Fibroblast of mammary gland (primary cell): ENCODE measurements at regions not wholly inside any gene's neighbourhood (a gene's known extent, or its start where the extent isn't known, plus 50 kb on each side); places are given as distances from the start of the nearest gene placed in this dataset.

ENCODE experiments used
- DNase-seq: peaks from one replicate; pipeline ENCODE4 v3.0.0-alpha.2; 2010; ENCODE audit warnings: low read depth
- H3K4me3 ChIP-seq: 2 replicates; pipeline ENCODE4 v1.5.1; 2011; ENCODE audit warnings: low read depth, mild to moderate bottlenecking, low read length, moderate library complexity; ENCODE audit not compliant: control insufficient read depth
- CTCF ChIP-seq: conservative IDR thresholded peaks from 2 replicates; pipeline ENCODE4 v1.5.1; 2011; ENCODE audit warnings: low read depth, low read length, inconsistent platforms; ENCODE audit not compliant: control insufficient read depth, insufficient read depth

GRCh38 chr7:21103426-21104123 is 316.9 kb upstream of the SP8 start:
- no peak overlapping the region for H3K4me3 ChIP-seq
- no peak for DNase-seq
- TF ChIP-seq CTCF: no peak

GRCh38 chr7:21104124-21104500 is 317.4 kb upstream of the SP8 start:
- no peak overlapping the region for H3K4me3 ChIP-seq
- no peak for DNase-seq
- no peak for TF ChIP-seq CTCF

- no peak for DNase-seq
- no peak for TF ChIP-seq CTCF
- no peak overlapping the region for H3K4me3 ChIP-seq
Observed at GRCh38 chr7:21106296-21106732, 319.6 kb upstream of the SP8 start.

- no peak for DNase-seq
- TF ChIP-seq CTCF: no peak
- H3K4me3 ChIP-seq: no peak overlapping the region
Observed at GRCh38 chr7:21107101-21107500, 320.4 kb upstream of the SP8 start.

GRCh38 chr7:21108182-21108581 is 319.7 kb upstream of the SP4 start:
- no peak for DNase-seq
- no peak overlapping the region for H3K4me3 ChIP-seq
- TF ChIP-seq CTCF: no peak

- no peak overlapping the region for H3K4me3 ChIP-seq
- TF ChIP-seq CTCF: no peak
- DNase-seq: no peak
Observed at GRCh38 chr7:21113609-21114415, 314.1 kb upstream of the SP4 start.
